ENCODE measurements at regions not wholly inside any gene's neighbourhood (a gene's known extent, or its start where the extent isn't known, plus 50 kb on each side); places are given as distances from the start of the nearest gene placed in this dataset.
"Not testable (repeated sequence)": the region's sequence is repeated elsewhere in the genome, so short reads cannot be mapped to it uniquely, and the experiment has no call there.

DNA sequence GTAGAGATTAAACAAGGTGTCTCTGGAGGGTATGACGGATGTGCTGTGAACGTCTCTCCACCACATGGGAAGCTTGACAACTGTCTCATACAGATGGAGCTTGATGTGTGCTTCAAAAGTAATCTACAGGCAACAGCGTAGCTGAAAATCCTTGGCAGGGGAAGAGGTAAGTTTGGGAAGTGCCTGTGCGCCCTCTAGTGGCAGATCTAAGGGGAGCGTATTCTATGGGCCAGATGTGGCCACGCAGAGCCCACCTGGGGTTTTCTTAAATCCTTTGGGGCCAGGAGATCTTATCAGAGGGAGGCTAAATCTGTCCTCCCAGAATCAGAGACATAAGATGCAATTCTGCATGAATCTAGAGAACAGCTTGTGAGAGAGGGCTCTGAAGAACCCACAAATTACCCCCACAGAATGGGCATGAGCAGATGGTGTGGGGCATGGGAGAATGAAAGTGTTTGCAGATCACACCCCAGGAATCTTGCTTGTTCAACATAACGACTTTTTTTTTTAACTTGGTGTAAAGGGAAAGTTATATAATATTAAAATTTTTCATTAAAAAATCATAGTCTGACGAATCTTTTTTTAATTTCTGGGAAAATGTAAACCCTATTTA is 91.2 kb upstream of the MPP7 start:
- DNase-seq, result peak; percentile 61

- DNase-seq, result no peak
Measured at GRCh38 chr10:28396331-28396730, 93.5 kb upstream of the MPP7 start.

- DNase-seq, result no peak
Measured at GRCh38 chr10:28397229-28397628, 94.4 kb upstream of the MPP7 start.

GRCh38 chr10:28400176-28400575 is 97.3 kb upstream of the MPP7 start:
- no peak for DNase-seq

DNA sequence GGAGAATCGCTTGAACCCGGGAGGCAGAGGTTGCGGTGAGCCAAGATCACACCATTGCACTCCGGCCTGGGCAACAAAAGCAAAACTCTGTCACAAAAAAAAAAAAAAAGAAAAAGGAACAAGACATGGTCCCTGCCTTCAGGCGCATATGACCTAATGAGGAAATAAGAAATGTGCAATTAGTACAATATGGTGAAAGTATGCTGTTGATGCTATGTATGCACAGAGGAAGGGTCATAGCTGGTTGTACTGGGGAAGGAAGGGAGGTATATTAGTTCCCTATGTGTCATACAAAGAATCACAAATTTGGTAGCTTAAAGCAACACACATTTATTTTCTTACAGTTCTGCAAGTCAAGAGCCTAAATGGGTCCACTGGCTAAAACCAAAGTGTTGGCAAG is 97.8 kb upstream of the MPP7 start:
- DNase-seq, result no peak

GRCh38 chr10:28402611-28403073 is 99.8 kb upstream of the MPP7 start:
- DNase-seq, result not testable (repeated sequence)

DNA sequence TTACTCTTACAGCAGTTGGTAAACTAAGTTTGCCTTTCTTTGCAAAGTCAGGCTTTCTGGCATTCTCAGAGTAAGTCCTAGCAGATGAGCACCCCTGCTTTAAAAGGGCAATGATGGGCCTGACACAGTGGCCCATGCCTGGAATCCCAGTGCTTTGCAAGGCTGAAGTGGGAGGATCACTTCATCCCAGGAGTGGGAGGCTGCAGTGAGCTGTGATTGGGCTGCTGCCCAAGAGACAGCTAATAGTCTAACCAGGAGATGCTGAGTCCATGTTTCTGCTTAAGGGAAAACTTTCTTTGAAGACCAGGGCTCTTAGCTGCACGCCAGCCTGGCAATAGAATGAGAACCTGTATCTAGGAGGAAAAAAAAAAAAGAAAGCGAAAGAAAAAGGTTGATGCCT is 100.2 kb upstream of the MPP7 start:
- DNase-seq, result no peak

GRCh38 chr10:28408237-28408777 is 105.4 kb upstream of the MPP7 start:
- DNase-seq, result no peak

- DNase-seq, result no peak
Measured at GRCh38 chr10:28410420-28411135, 107.7 kb upstream of the MPP7 start.

DNA sequence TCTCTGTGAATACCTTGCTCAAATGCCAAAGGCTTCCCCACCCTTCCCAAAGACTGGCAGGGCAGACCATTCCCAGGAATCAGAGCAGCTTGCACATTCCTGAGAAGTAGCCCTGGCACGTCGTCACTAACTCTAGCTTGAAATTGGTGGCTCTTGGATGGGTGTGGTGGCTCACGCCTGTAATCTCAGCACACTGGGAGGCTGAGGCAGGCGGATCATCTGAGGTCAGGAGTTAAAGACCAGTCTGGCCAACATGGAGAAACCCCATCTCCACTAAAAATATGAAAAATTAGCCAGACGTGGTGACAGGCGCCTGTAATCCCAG is 108.2 kb upstream of the MPP7 start:
- DNase-seq, result no peak

GRCh38 chr10:28411648-28412047 is 108.8 kb upstream of the MPP7 start:
- DNase-seq, result no peak

DNA sequence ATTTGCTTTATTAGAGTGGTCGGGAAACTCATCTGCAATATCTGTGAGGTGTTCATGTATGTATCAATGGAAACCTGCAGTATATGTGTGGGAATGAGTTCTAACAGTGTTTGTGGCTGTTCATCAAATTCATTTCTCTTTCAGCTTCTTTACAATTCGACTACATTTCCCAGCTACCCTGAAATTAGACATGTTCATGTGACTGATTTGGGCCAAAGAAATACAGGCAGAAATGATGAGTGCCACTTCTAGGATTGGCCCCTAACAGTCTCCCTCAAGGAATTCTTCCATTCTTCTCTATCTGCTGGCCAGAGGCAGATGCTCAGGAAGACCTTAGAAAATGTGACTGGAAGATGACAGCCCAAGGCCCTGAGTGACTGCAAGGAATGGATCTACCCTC is 114.8 kb upstream of the WAC start:
- DNase-seq, result no peak

GRCh38 chr10:28425422-28425821 is 107.5 kb upstream of the WAC start:
- no peak for DNase-seq

DNA sequence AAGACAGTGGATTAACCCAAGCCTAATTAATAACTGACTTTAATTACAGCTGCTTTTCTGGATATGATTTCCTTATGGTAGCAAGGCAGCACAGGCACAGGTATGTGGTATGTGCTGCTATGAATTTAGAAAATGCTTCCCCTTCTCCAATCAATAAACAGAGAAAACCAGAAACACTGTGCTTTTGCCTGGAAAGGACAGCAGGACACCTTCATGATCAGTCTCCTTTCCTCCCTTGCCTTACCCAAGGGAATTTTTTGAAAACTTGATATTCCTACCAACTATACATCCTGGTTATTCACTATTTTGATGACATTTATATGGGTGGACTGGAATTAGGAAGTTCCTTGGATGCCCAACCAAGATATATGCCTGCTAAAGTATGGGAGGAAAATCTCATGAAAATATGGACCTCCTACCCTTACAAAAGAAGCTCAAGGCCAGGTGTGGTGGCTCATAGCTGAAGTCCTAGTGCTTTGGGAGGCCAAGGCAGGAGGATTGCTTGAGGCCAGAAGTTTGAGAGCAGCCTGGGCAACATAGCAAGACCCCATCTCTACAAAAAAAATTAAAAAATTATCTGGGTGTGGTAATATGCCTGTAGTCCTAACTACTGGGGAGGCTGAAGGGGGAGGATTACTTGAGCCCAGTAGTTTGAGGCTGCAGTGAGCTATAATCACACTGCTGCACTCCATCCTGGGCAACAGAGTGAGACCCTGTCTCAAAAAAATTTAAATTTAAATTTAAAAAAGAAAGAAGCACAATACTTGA is 106.3 kb upstream of the WAC start:
- DNase-seq, result no peak

- DNase-seq, result no peak
Measured at GRCh38 chr10:28427376-28427775, 105.5 kb upstream of the WAC start.

DNA sequence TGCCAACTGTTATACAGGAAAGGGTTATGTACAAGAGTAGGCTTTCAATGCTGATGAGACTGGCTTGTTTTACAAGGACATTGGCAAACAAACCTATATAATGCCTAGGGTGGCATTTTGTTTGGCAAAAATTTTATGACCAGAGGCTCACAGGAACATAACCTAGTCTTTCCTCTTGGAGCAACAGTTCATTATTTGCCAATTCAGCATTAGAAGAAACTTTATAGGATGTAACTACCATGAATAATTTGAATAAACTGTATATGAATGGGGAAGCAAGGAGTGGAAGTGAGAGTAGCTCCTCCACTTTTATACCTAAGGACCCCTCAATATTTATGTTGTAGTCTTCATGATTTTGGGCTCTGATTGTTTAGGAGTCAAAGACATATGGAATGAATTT is 103.9 kb upstream of the WAC start:
- no peak for DNase-seq

- no peak for DNase-seq
Measured at GRCh38 chr10:28429573-28430216, 103.2 kb upstream of the WAC start.

- no peak for DNase-seq
Measured at GRCh38 chr10:28431139-28431538, 101.8 kb upstream of the WAC start.

DNA sequence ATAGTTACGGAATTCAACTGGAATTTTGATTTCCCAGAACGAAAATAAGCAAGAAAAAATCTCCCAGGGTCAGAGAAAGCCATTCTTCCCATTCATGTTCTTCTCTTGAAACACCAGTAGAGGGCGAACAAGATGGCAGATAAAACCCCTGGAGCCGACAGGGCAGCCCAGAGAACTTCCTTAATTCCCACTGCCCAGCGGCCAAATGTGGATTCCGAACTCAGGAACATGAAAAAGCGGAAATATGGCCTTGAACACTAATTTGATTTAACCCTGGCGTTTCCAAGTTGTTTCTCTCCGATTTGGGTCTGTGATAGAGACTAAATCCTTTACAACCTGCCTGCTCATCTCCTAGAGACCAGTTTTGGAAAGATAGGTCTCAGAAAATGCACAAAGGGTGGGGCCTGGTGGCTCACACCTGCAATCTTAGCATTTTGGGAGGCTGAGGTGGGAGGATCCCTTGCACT is 100.7 kb upstream of the WAC start:
- no peak for DNase-seq

DNA sequence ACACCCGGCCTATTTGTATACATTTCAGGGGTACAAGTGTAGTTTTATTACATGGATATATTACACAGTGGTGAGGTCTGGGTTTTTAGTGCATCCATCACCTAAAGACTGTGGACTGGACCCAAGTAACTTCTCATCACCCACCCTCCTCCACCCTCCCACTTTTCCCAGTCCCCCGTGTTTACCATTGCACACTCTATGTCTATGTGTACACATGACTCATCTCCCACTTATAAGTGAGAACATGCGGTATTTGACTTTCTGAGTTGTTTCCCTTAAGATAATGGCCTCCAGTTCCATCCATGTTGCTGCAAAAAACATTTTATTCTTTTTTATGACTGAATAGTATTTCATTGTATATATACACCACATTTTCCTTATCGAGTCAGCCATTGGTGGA is 98.9 kb upstream of the WAC start:
- no peak for DNase-seq

GRCh38 chr10:28442403-28442802 is 90.5 kb upstream of the WAC start:
- no peak for DNase-seq

- no peak for DNase-seq
Measured at GRCh38 chr10:28444031-28444430, 88.9 kb upstream of the WAC start.

DNA sequence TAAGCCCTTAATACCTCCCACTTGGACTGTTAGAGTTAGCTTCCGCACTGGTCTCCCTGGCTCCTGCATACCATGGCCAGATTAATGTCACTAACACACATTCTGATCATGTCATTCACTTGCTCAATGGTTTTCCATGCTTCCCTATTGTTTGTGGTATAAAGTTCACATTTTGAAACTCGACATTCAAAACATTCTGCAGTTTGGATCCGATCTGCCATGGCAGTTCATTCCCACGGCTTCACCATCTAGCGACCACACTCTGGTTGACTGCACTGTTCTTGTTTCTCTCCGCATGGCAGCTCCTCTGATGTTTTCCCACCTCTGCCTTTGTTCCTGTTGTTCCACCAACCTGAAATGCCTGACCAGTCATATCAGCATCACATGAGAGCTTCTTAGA is 87.4 kb upstream of the WAC start:
- no peak for DNase-seq
